GM19463 (cell line): ENCODE measurements at regions not wholly inside any gene's neighbourhood (a gene's known extent, or its start where the extent isn't known, plus 50 kb on each side); places are given as distances from the start of the nearest gene placed in this dataset.

ENCODE experiments used
- ATAC-seq: cut with Tn5 transposase; IDR thresholded peaks from one replicate; pipeline ENCODE4 v1.9.1; 2021; ENCODE audit warnings: mild to moderate bottlenecking, moderate library complexity; ENCODE audit not compliant: unreplicated experiment

DNA sequence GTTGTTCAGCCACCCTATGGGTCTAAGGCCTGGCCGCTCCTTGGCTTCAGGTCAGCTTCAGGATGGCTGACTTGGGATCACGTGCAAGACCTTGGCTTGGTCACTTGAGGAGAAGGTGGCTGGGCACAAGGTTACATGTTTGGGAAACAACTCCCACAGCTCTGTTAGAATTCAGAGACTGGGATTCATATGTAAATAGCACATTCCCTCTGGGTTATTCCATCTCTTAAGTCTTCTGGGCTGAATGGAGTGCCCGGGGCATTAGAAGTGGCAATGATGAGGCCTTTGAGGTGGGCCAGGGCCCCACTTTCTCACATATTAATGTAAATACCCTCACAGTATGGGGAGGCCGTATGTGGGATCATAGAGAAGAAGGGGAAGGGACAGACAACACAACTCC, 150.9 kb downstream of the EFNB2 start:
- ATAC-seq, result no peak

DNA sequence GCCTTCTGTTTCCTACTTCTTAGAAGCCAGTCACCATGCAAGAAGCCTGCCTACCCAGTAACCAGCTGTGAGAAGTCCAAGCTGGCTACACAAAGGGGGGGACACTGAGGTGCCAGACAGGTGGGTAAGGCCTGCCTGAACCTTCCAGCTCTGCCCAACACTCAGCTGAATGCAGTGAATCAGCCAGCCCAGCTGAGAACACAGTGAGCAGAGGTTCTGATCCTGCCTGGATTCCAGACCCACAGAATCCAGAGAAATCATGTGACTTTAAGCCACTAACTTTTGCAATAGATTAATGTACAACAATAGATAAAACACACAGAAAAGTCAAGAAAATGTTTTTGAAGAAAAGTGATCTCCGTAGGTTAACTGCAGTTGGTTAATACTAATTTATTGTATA, 151.7 kb downstream of the EFNB2 start:
- ATAC-seq, result no peak

DNA sequence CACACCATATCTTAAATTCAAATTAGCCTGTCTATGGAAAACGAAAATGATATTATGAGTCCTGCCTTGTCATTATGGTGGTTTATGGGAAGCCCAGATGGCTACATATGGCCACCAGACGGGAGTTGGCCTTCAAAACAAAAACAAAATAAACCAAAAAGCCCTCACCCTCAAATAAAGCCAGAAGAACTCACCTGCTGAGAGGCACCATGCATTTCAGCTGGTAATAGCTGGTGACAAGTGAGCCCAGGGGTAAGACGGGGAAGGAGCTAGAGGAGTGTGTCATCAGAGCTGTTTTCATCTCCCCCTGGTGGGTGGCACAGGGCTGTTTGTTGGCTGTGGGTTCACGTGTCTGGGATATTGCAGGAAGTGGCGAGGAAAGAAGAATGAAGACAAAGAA, 152.9 kb downstream of the EFNB2 start:
- no peak for ATAC-seq

DNA sequence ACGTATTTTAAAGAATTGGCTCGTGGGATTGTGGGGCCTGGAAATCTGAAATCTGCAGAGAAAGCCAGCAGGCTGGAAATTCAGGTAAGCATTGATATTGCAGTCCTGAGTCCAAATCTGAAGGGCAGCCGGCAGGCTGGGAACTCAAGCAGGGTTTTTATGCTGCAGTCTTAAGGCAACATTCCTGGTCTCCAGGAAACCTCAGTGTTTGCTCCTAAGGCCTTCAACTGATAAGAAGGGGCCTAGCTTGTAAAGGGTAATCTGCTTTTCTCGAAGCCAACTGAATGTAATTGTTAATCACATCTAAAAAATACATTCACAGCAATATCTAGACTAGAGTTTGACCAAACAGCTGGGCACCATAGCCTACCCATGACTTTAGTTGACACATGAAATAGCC, 154.4 kb downstream of the EFNB2 start:
- no peak for ATAC-seq

DNA sequence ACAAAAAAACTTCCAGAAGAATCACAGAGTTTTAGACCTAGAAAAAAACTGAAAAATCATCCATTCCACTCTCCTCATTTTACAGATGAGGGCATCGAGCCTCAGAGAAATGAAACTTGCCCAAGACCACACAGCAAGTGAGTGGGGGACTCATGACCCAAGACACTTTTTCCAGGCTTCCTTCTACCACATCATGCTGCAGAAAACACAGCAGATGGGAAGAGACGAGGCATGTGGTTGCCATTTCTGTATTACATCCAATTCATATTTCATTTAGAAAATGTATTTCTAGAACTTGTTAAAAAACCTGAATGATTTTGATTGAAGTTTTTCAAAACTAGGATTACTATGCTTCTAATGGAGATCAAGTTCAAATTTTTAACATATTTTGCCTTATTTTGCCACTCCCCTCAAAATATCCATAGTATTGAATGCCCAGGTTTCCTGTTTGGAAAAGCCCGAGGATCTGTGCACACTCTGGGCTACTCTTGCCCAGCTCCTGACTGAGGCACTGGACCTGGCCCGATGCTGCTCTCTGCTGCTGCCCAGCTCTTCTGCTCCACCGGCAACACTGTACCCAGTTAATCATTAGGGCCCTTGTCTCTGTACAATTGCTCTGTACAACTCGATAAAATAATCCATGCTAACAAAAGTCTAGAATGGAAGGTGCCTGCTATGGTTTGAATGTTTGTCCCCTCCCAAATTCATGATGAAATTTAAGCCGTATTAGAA, 157.4 kb downstream of the EFNB2 start:
- no peak for ATAC-seq

DNA sequence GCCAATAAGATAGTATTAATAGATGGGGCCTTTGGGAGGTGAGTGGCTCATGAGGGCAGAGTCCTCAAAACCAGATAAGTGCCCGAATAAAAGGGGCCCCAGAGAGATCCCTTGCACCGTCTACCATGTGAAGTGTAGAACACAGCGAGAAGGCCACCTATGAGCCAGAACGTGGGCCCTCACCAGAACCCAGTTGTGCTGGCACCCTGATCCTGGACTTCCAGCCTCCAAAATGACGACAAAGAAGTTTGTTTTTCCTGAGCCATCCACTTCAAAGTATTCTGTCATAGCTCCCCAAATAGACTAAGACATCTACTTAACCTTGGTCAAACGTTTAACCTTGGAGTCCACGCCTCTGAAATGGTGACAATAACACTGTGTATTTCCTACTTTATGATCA, 158.1 kb downstream of the EFNB2 start:
- ATAC-seq, result no peak

DNA sequence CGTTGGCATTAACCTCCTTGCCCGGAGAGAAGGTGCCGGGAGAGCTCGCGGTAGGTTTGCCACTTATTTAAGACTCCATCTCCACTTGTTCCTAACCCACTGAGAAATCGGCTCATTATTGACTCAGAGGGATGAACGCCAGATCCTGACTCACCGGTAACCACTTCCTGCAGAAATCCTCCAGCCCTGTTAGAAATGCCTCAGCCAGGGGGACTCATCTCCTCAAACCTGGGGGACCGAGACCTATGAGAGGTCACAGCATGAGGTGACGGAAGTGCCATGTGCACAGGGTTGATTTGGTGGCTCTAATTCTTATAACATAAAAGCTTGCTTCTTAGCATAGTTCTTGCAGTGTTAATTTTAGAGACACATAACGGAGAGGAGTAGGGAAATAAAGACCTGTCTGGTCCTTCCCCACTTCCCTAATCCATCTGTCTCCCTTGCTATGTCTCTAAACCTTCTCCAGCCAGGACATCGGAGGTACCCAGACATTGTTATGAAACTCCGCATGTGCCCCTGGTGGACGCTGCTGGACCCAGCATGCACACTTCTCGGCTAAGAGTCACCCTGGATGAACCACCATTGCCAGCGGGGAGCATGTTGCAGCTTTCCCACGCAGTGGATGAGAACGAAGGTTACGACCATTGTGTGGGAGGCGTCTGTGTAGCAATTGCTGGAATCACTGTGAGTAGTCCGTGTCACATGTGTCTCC, 158.9 kb downstream of the EFNB2 start:
- no peak for ATAC-seq

DNA sequence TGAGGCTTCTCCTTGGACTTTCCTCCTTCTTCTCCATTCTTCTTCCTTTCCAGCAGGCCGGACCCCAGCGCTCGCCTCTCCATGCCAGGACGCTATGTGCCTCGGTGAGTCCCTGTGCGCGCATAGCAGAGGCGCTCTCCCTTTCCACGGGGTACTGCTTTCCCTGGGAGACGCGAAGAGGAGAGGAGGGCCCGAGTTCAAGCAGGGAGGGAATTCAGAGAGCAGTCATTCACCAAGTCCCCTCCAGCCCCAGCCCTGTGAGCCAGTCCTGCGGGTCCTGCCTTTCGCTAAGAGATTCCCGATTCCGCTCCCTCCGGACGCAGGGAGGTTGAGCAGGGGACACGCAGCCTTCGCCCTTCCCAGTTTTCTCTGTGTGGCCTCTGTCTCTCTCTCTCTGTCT, 160.4 kb downstream of the EFNB2 start:
- no peak for ATAC-seq

DNA sequence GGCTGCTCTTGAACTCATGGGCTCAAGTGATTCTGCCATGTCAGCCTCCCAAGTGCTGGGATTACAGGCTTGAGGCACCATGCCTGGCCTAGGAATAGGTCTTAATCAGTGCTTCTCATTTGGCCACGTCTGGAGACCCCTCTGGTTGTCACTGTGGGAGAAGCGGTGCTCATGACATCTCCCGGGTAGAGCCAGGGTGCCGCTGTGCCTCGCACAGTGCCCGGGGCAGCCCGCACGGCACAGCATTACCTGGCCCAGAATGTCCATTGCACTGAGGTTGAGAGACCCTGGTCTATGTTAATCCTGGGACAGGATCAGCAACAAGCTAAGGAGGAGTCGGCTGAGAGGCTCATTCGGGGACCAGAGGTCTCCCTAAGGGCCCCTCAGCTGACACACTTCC, 160.8 kb downstream of the EFNB2 start:
- no peak for ATAC-seq

DNA sequence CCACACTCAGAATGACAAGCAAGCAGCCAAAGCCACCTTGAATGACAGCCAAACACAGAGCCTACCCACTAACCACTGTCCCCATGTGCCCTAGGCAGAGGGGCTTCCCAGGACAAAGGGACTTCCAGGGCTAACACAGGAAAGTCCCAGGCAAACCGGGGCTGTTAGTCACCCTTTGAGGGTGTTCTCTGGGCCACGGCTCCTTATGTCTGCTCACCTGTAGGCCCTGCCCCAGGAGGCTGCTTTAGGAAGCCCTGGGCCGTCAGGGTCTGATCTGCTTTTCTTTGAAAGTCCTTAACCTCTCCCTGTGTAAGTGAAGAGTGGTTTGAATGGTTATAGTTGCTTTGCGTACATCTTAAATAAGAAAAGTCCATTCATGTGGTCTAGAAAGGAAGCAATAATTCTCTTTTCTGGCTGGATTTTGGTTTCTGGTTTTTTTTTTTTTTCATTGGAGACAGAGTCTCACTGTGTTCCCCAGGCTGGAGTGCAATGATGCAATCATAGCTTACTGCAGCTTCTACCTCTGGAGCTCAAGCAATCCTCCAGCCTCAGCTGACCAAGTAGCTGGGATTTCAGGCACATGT, 161.4 kb downstream of the EFNB2 start:
- ATAC-seq, result peak; percentile 80

DNA sequence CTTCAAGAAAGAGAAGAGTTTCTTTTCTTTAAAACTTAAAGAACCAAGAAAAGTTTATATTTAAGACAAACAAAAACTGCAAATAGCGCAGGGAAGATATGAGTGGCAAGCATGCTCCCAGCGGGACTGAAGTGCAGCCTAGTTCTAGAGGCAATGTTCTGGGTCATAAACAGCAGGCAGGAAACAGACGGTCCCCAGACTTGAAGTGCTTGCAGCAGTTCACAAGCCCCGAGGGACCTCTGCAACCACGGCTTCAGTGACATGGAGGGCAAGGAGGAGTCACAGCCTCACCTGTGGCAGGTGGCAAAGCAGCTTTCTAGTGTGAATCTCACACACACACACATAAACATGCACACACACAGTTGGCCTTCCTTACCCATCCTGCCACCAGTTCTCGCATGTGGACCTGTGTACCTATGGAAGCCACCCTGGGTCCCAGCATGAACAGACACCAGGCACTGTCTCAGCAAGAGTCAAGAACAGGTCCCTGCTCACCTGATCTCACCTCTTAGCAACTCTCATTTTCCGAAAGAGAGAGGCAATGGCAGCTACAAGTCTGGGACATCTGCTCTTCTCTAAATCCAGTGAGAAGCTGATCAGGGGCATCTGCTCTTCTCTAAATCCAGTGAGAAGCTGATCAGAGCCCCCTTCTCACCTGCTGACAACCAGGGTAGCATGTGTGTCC, 162.0 kb downstream of the EFNB2 start:
- peak; percentile 48 for ATAC-seq

DNA sequence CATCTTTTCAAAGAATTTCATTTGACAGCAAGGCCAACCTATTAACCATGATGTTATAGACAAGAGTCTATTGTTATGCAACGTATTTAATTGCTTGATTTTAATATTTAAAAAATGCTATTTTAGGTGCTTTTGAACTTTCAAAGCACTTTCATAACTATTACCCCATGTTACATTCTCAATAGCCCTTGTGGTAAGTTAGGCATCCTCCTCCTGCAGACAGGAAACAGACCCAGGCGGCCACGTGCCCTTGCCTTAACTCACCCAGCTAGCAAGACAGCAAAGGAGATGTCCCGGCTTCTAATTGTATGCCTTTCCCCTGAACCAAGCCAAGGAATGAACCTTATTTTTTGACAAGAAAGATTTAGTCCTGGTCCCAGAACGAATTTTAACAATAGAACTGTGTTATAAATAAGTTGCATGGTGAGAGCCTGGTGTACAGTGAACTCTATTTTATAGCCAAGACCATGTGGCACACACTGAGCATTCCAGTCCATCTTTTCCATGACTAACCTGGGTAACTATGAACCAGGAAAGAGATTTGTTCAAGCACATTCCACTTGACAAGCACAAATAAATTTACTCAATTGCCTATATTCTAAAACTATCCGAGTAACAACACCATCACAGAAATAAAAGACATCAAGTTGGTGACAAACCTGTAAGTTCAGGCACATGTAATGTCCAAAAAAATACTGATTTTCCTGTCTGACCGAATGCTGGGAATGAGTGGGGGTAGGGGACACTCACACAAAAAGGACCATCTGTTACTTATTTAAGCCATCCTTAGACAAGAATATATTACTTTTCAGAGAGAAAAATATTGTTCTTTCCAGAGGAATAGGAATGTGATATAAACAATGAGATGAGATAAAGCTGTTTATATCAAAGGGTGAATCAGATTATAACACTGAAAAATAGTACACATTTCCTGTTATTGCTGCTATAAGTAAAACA, 163.0 kb downstream of the EFNB2 start:
- ATAC-seq, result peak; percentile 31

DNA sequence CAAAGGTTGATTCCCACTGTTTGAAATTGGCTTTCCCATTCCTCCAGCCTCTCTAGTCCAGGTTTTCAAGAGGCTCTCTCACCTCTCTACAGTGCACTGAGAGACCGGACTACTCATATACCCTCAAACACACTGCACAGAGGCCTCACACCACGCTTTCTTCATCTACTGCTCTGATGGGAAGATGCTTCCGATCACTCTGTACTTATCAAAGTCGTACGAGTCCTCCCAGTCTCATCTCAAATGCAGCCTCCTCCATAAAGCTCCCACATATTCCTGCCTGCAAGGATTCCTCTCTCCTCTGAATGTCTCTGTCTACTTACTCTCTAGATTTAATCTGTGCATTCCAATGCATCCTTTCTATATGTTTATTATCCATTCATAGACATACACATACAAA, 164.4 kb downstream of the EFNB2 start:
- ATAC-seq, result no peak

DNA sequence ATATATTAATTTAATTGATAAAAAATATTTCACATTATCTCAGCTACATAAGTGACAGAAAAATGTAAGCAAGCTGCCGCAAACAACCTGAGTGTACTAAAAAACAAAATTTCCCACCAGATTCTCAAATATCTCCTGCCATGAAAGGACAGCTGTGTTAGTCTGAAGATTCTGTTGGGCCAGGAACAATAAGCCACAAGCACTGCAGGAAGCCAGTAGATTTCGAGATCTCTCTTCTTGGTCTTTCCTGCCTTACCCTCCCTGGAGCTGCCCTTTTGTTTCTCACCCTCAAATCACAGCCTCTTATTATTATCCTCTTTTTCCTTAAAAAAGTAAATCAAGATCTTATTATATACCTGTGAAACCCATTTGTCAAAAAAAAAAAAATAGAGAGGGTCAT, 165.6 kb downstream of the EFNB2 start:
- ATAC-seq, result no peak

DNA sequence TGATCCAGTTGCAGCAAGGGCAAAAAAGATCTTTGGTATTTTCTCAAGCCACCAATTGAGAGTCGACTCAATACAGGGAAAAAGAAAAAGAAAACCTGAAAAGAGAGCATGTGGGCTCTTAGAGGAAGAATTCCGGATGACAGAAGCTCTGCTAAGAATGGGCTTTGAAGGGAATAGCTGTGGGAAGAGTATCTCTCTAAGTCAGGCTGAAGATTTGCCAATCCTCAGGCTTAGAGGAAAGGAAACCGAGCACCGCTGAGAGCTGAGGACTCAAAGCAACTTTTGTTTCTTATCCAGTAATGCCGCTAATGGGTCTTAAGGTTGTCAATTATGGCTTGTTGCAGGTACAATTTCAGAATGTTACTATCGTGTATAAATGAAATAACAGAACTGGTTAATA, 166.4 kb downstream of the EFNB2 start:
- no peak for ATAC-seq

DNA sequence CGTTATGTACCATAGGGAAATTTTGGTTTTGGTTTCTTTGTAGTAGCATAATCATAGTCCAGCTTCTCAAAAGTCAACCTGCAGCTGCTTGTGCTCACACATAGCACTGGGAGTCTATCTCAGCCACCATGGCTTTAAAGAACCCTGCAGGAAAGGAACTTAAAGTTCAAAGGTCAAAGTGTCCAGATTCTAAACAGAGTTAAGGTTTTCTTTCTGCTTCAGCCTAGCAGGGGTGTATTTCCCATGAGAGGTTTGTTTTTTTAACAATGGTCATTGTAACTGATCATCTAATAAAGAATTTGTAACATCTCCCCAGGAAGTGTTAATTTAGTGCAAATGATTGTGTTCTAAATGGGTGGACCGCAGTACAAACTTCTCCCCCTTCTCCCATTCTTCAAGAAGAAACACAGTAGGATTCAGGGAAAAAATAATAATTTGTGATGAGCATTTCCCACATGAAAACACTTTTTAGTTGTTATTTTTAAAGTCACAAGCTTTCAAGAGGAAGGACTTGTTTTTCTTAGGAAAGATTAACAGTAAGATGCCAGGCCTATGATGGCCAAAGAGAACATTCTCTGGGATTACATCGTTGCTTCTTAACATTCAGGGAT, 168.0 kb downstream of the EFNB2 start:
- ATAC-seq, result peak; percentile 56

DNA sequence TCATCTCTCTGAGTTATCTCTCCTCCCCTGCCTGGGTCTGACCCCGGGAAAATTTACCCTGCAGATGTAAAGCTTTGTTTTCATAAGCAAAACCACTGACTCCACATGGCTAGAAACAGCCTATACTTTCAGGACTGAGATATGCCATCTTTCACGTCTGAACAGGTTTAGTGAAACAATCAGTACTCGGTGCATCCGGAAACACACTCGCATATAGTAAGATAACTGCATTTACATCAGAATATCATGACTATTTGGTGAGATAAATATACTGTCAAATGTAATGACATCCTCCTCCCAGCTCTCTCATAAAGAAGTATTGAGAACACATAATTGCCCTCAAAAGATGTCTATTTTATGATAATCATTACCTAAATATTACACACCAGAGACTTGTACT, 172.8 kb downstream of the EFNB2 start:
- no peak for ATAC-seq

DNA sequence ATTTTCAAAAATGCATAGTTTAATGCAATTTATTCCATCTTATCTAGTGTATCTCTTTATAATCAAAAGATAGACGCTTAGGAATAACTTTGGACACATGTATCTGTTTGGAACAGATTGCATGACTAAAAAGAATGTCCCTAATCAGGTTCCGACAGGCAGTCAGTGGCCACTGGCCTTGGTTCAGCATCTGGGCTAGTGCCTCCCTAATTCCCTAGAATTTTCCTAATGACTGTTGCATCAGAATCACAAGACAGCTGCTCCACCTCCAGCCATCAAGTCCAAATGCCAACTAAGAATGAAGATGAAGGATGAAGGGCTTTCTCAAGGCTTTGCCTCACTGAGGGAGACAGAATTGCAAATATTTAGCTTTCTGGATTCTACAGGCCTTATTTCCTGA, 173.8 kb downstream of the EFNB2 start:
- ATAC-seq, result no peak

DNA sequence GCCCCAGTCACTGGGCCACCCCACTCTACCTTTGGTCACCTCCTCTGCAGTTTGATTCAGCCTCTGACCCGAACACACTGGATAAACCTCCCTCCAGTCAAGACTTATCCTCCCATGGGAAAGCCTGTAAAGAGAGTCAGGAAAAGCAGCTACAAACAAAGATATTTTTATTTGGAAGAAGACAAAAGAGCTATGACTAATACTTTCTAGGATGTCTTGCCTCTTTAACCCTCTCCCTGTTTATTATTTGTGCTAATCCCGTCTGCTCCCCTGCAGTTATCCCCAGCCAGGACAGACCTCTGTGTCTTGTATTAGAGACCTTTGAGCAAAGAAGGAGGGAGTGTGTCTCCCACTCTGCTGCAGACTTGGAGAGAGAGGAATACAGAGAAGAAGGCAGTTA, 178.3 kb downstream of the EFNB2 start:
- no peak for ATAC-seq

DNA sequence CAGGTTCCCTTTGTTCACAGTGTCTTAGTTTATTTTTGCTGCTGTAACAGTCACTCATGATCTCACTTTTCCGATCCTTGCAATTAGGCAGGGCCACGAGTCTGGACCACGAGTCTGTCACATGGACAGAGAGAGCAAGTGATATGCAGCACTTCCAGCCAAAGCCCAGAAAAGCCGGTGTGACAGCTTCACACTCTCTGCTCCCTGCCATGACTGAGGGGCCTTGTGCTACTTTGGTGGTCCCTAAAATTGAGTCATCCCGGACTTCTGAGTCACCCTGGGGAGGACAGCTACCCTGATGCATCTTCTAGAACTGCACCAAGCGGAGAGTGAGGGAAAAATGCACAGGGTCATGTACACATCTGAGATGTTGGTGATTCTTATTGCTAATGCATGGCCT, 179.6 kb downstream of the EFNB2 start:
- no peak for ATAC-seq
